ENCODE measurements at regions not wholly inside any gene's neighbourhood (a gene's known extent, or its start where the extent isn't known, plus 50 kb on each side); places are given as distances from the start of the nearest gene placed in this dataset.
"Not testable (repeated sequence)": the region's sequence is repeated elsewhere in the genome, so short reads cannot be mapped to it uniquely, and the experiment has no call there.

DNA sequence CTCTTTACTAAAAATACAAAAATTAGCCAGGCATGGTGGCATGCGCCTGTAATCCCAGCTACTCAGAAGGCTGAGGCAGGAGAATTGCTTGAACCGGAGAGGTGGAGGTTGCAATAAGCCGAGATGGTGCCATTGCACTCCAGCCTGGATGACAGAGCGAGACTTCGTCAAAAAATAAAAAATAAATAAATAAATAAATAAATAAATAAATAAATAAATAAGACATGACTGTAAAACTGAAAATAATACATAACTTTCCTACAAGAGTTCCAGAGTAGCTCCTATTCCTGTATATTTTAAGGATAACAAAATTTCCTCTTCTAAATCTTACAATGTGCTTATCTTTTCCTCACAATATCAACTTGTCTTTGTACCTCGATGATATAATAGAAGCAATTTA is 549.4 kb downstream of the TRAM1L1 start:
- DNase-seq: not testable (repeated sequence)

DNA sequence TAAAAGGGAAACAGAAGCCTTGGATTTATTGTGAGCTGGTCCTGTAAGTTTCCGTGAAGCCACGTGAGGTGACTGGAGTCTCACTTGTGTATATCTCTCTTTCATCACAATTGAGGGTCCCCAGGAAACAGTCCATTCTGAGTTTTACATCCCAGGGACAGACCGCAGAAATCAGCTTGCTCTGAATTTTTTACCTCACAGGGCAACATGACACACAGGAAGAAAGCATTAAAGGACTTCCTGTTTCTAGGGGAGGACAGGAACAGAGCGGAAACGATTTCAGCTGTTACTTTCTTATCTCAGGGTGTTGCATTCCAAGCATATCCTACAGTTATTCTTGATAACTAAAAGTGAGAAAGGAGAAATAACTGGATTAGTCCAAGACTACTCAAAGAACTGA is 553.5 kb downstream of the TRAM1L1 start:
- DNase-seq: no peak

DNA sequence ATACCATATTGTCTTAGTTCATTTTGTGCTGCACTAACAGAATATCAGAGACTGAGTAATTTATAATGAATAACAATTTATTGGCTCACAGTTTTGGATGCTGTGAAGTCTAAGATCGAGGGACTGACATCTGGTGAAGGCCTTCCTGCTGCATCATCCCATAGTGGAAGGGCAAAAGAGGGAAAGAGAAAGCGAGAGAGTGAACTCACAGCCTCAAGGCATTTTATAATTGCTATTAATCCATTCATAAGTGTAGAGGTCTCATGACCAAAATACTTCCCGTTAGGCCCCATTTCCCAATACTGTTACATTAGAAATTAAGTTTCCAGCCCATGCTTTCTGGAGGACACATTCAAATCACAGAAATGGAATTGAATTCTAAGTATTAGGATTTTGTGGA is 554.4 kb downstream of the TRAM1L1 start:
- DNase-seq: no peak

DNA sequence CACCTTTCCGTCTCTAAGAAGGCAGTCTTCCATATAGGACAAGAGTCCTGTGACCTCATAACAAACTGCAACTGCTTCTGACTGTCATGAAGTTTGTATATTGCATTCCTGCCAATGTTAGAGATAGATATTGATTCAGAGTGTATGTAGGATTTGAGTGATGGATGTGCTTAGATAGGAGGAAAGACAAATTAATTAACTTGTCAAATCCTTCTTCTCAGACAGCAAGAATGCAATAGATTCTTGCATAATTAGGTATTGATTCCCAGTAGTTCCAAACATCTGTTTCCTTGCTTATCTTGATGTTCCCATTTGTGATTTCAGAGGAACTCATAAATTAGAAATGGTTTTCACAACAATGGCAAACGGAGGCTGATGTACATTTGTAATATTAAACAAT is 555.3 kb downstream of the TRAM1L1 start:
- no peak for DNase-seq

DNA sequence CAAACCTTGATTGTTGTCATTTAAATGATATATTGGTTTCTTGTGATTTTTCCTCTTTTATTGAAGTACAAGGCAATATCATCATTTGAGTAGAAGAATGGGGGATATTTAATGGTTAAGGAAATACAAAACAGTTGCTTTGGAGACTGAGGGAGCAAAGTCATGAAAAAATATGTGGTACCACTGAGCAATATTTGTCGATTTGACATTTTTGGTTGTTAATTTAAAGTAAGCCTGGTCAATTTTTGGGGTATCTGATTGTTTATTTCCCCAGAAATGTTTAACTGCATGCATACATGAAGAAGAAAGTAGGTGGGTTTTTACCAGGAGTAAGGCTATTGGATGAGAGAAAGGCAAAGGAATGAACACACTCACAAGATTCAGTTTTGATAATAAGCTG is 556.2 kb downstream of the TRAM1L1 start:
- DNase-seq: no peak

DNA sequence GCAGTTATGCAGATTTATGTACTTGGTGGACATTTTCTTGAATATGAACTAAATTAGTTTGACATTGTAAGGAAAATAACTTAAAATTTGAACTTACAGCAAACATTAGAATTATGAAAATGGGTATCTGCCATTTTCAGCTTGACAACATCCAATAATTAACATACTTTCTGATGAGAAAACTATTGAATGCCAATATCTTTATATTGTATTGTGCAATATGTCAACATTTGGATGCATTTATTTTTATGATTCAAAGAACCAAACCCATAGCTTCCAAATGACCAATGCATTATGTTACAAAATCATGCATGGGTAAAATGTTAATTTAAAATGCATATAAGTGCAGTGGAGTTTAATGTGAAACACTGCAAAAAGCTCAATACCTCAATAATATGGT is 562.5 kb downstream of the TRAM1L1 start:
- no peak for DNase-seq

DNA sequence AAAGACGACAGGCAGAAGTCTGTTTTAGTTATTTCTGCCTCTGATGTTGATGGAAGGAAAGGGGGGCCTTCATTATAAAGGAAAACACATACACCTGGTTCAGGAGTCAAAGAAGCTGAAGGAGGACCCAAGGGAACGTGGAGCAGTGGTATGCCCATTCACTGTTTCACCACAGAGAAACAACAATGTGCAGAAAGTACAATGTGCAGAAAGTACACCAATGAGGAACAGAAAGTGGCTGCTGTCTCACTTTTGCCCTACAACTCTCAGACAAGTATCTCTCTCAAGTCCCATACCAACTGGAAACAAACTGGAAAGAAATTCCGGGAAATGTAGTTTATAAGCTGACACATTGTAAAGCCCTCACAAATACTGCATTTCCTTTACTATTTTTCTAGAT is 564.5 kb downstream of the TRAM1L1 start:
- DNase-seq: no peak

DNA sequence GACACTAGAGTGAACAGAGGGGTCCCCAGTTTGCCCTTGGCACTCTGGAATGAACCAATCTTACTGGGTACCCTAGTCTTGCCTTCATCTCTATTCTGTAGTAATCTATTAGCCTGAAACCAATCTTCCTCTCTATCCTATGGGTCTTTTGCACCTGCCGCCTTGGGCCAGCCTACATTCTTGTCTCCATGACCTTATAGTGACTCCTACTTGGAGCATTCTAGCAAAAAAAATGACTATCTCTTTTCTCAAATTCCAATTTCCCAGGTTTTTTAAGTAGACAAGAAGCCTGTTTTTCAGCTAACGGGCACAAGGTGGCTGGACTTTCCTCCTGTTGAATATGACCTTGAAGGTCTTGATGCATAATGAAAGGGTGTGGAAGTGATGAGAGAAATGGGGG is 568.7 kb downstream of the TRAM1L1 start:
- no peak for DNase-seq

DNA sequence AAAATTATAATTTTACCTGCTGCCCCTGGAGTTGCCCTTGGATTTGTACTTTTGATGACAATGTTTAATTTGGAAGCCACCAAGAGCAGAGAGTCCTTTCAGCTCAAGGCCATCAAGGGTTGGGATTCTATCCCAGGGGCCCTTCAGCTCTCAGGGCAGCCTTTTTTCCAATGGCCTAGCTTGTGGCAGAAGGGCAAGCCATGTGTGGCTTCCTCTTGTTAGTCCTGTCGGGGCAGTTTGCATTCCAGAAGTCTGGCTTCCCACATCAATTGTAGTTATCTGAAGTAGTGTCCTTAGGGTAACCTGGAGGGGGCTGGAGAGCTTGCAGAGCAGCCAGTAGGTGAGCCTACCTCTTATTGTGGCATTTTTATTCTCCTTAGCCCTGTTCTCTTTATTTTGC is 569.4 kb downstream of the TRAM1L1 start:
- DNase-seq: no peak

DNA sequence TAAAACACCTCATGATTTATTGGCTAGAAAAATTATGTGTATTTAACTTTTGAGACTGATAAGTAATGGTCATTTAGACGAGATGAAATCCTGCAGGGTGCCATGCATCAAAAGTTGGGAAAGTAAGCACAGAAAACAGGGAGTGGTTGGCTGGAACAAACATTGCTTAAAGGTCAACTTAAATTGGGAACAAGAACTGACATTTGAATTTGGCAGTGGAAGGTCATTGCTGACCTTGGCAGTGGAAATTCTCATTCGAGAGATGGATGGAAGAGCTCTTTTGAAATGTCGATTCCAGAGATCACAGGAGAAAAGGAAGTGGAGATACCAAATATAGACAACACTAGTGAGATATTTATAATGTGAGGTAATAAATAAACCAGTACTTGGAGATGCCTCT is 572.8 kb downstream of the TRAM1L1 start:
- no peak for DNase-seq

DNA sequence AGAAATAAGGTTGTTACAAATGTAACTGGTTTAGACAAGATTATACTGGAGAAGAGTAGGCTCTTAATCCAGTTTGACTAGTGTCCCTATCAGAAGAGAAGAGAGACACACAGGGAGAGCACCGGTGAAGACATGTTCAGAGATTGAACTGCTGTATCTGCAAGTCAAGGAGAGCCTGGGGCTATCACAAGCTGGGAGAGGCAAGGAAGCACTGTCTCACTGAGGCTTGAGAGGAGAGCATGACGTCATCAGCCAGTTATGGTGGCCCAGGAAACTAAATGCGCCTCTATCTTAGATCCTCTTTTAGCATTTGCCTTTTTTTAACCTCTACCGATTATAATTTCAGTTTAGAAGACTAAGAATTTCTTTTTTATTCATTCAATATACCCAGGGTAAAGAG is 583.4 kb downstream of the TRAM1L1 start:
- no peak for DNase-seq

DNA sequence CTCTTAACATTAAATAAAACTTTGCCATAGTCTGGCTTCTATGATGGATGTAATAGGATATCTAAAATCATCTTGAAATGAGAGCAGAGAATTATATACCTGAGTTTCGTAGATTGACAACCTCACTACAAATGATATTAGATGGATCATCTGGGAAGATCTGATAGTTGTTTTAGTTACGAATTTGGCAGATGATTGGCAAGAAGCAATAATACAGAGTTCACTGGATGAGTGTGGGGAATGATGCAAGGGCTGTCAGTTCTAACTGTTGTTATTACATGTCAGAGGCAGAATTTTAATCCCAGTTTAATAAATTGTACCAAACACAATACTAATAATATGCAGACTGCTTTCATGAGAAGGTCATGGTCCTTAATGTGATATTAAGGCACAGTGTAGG is 585.2 kb downstream of the TRAM1L1 start:
- DNase-seq: no peak

DNA sequence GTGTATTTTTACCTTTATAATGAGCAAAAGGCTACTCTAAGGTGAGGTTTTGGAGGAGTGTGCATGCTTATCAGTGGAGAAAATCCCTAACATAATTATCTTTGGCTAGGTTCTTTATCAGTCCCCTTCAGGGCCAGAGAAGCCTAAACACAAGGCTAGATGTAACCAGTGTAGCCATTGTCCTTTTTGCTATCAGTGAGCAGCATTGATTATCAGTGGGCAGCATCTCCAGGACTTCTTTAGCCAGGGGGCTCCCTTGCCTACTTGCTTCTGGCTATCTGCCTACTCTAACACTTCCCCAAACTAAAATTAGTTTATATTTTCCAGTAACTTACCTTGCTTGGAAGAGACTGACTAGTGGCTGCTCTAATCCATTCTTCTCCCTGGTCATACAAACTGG is 595.6 kb downstream of the TRAM1L1 start:
- no peak for DNase-seq

DNA sequence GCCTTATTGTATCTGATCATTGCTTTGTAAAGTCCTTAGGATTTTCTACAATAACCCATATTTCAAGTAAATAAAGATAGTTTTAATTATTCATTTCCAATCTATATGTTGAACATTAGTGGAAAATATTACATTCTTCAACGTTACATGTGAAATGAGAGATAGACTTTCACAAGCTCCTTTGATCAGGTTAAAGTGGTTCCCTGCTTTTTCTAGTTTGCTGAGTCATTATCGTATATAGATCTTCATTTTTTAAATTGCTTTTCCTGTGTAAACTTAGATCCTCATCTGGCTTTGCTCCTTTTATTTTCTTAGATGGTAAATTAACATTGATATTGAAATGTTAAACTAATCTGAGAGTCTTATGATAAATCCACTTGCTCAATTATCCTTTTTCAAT is 599.0 kb downstream of the TRAM1L1 start:
- no peak for DNase-seq

DNA sequence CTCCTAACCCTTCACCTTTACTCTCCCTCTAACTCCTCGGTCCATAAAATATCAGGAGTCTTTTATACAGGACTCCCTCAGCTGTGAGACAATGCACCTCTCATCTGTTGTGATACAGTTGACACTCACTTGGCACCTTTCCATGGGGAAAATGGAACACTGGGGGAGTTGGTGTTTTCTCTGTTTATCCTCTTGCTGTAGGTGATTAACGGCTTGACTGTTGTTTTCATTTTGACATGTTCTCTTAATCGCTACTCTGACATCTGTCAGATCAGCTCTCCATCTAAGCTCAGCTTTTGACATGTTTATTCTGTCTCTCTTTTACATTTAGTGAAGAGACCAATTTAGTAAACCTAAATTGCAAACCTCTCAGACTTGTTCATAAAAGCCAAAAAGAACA is 604.8 kb downstream of the TRAM1L1 start:
- DNase-seq: no peak

DNA sequence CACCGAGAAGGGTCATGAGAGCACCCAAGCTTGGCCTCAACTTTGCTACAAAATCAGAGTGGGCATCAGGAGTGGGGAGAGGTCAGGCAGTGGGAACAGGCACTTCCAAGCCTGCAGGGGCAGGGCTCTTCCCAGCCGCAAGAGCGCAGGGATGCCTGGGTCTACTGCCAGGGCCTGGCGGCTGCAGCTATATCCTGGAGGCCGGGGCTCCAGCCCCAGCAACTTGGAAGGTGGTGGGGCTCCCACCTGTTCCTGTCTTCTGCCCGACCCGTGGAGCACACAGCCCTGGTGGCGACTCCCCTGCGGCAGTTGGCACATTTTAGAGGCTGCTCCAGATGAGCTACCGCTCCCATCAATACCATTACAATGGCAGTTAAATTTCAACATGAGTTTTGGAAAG is 607.0 kb downstream of the TRAM1L1 start:
- DNase-seq: no peak

DNA sequence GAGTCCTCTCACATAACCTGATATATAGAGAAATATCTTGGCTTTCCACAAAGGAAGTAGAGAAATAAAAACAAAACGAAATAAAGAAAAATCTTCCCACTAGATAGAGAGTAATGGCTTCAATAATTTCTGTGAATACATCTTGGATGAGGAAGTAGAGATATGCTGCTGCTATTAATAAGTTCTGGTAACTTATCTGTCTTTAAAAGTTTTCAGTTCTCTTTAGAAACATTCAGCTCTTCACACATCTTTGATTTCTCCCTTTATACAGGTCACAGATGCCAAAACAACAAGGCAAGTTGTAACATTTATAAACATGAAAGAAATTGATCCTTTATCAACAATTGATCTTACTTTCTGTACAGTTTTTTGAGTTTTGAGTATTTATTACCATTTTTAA is 615.8 kb downstream of the TRAM1L1 start:
- DNase-seq: no peak

DNA sequence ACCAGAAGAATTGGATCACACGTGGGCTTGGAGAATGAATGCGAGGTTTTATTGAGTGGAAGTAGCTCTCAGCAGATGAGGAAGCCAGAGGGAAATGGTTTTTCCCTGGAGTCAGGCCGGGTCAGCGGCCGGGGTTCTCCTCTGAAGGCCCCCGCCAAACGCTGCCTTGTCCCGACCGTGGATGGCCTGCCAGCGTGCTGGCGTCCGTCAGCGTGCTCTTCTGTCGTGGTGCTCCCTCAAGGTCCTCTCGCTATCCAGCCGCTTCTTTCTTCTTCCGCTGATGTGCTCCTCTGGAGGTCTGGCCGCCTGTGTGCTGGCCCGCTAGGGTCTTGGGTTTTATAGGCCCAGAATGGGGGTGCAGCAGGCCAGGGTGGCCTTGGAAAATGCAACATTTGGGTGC is 632.2 kb downstream of the TRAM1L1 start:
- DNase-seq: no peak

DNA sequence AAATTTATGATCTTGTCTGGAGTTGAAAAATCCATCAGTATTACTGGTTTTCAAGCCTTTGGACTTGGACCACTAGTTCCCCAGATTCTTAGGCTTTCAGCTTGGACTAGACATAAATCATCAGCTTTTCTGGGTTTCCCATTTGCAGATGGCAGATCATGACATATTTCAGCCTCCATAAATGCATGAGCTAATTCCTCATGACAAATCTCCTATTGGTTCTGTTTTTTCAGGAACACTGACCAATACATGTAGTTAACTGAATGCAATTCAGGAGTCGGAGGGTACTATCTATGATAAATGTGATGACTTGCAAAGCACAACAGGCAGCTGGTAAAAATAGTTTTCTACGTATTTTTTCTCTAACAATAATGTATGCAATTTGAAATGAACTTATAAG is 635.6 kb downstream of the TRAM1L1 start:
- DNase-seq: no peak

DNA sequence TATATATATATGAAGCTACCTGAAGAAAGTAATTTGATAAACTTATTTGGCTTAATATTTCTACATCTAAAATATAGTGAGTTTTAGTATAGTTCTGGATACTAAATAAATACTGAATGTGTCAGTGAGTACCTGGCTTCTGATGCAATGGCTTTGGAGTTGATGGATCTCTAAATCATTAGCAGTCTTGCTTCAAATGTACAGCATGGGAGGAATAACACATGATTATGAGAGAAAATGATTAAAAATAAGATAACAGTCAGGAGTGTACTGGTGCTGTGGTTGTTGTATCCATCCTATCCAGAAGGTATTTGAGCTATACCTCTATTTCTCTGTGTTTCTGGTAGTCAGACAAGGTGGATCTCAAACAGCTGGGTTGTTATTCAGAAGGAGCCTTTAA is 641.3 kb downstream of the TRAM1L1 start:
- DNase-seq: no peak

DNA sequence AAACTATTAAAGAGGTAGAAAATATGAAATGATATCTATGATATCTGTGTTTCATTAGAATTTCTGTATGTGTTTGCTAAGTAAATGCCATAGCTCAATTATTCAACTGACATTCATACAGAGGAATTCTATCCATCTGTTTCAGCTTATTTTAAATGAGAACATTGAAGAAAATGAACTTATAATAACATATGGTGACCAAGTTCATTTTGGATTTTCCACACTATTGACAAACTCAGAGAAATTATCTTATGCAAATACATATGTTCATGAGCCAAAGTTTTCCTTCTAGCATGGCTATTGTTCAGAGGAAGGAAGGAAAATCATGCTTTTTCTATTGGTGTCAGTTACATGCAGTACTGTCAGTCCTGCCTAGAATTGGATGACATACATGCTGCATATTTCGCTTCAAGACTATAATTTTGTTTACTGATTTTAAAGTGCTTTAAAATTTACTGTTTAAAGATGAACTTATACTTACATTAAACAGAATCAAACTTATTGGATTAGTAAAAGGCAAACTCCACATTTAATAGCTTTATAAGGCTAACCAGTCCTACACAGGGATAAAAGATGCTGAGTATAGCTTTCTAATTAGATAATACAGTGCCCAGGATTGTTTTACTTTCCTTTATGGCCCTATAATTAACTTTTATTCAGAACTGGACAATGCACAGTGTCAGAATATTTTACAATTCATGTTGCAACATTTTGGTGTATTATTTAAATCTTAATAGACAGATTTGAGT is 646.2 kb downstream of the TRAM1L1 start:
- DNase-seq: no peak

DNA sequence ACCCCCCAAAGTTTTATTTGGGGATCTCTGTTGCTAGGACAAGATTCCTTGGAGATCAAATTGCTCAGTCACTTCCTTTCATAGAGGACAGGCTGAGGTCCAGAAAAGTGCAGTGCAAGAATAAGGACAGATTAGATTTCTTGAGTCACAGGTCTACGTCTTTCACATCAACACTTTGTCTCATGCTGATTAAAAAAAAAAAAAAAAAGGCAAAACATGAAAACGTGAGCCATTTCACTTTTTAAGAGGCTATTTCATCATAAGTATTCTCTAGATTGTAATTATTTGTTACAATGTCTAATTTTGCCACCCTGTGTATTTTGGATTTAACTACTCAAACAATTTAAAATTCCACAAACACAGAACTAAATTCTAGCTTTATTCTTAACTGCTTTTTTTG is 647.0 kb downstream of the TRAM1L1 start:
- DNase-seq: no peak

DNA sequence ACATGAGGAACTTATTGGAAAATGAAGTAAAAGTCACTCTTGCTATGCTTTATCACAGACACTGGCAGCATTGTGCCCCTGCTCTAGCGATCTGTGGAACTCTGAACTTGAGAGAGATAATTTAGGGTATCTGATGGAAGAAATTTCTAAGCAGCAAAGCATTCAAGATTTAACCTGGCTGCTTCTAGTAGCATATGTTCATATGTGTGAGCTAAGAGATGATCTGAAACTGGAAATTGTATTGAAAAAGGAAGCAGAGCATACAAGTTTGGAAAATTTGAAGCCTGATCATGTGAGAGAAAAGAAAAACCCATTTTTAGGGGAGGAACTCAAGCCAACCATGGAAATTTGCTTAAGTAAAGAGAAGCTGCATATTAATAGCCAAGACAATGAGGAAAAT is 657.7 kb downstream of the TRAM1L1 start:
- no peak for DNase-seq

DNA sequence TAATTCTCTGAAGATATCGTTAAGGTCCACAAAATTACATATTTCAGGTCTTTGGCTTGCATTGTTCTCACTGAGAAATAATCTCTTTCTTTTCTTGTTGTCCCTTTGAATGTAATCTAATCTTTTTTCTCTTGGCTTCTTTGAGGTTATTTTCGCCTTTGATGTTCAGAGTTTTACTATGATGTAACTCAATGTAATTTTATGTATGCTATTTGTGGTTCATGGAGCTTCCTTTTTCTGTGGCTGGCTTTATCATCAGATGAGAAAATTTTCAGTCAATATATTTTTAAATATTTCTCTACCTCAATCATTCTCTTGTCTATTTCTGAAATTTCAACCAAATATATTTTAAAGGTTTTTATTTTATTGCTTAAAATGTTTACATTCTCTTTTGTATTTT is 672.2 kb downstream of the TRAM1L1 start:
- no peak for DNase-seq

DNA sequence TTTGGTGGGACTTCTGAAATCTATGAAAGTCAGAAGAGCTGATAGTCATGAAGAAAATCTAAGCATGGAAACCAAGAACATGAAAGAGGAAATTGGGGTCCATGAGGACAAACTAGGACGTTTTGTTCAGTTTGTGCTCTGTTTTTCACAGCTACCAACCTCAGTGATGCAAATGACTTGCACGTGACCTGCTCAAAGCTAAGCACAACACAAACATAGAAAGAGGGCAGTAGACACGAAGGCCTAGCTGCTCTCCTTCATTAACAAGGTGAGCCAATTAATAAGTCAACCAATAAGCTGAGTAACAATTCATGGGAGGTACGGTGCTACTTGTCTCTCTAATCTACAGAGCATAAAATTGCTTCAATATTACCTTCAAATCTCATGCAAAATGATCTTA is 684.1 kb downstream of the TRAM1L1 start:
- no peak for DNase-seq

DNA sequence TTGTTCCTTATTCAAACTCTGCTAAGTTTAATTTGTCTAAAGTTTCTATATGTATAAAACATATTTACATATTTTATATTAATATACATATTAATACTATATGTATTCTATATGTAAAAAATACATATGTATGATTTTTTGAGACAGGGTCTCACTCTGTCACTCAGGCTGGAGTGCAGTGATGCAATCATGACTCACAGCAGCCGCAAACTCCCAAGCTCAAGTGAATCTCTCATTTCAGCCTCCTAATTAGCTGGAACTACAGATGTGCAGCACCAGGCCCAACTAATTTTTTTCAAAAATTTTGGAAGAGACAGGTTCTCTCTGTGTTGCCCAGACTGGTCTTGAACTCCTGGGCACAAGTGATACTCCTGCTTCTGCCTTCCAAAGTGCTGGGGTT is 684.9 kb downstream of the TRAM1L1 start:
- no peak for DNase-seq
